Fibroblast of upper back skin (primary cell): ENCODE measurements at regions not wholly inside any gene's neighbourhood (a gene's known extent, or its start where the extent isn't known, plus 50 kb on each side); places are given as distances from the start of the nearest gene placed in this dataset.
"Not testable (repeated sequence)": the region's sequence is repeated elsewhere in the genome, so short reads cannot be mapped to it uniquely, and the experiment has no call there.

Experiments
- DNase-seq: peaks from one replicate; pipeline ENCODE4 v3.0.0-alpha.2; 2013

DNA sequence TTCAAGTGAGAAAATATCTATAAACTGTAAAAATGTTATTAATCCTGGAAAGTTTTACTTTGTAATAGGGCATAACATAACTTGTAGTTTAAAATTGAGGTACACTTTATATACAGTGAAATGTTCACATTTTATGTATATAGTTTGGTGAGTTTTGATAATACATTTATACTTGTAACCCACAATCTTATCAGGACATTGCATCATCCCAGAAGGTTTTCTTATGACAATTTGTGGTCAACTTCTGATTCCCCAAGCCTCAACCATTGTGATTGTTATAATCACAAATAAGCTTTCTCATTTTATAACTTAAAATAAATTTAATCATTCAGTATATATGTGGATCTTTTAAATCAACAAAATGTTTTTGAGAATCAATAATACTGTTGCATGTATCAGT is 151.1 kb downstream of the TFPI2 start:
- DNase-seq, result no peak

DNA sequence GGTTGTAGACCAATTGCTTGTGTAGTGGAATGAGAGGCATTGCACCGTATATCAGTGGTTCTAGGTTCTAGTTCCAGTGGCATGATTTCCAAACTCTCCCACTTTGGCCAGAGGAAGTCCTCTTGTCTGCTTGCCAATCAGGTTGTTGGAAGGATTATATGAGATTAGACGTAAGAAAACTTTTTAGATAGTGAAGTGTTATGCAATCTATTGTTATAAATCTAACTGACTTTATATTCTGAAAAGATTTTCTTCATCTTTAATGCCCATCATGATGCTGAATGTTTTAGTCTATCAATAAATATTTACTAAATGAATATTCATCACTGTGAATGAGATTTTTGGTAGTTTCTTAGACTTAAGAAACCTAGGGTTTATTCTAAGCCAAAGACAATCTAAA is 152.6 kb downstream of the TFPI2 start:
- DNase-seq, result no peak

DNA sequence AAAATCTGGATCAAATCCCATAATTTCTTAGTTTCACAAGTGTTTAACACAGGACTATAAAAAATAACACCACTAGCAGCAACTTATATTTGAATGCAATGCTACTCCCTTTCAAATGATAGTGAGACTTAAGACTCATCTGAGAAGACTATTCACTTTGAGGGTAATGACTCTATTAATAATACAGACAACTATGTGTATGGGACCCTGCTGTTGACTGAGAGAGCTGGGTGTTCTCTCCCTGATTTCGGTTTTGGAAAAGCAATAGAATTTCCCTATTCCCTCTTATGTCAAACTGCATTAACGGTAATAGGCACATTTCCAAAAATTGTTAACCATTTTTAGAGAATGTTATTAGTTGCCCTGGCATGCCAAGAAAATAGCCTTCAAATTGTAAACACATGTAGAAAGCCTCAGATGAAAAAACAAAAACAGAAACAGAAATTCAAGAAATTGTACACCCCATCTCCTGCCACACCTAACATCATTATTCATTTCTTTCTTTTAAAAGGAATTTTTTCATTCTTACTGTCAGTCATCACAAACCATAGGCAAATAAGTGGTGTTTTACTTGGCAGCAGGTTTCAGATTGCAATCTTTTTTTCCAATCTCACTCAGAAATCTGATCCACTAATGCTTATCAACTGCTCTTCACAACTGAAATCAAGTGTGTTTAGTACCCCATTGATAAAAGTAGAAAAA is 153.7 kb downstream of the TFPI2 start:
- DNase-seq, result no peak

DNA sequence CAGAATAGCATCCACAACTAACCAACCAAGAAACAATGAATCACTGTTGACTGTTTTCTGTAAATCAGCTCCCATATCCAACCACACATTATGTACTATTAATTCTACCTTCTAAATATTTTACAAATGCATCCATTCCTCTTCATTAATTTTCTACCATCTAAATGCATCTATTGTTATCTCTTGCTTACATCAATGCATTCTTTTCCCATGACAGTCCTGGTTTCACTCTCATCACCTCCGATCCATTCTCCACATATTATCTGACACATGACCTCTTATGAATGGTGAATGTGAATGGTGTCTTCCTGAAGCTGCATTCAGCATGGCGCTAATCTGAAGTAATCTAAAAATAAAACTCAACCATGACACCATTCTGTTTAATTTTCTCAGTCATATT is 153.8 kb upstream of the CALCR start:
- peak; percentile 6 for DNase-seq

DNA sequence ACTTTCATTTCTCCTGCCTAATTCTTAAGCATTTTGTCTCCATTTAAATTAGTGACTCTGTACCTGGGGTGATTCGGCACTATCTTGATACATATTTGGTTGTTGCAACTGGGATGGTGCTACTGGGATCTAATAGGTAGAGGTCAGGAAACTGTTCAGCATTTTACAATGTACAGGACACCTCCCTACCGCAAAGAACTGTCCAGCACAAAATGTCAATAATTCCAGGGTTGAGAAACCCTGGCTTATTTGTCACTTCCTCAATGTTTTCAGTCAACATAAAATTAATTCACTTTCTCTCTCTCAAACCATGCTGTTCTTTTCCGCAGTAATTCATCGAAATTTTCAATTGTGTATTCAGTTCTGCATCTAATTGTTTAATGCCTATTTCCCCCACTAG is 151.4 kb upstream of the CALCR start:
- no peak for DNase-seq

DNA sequence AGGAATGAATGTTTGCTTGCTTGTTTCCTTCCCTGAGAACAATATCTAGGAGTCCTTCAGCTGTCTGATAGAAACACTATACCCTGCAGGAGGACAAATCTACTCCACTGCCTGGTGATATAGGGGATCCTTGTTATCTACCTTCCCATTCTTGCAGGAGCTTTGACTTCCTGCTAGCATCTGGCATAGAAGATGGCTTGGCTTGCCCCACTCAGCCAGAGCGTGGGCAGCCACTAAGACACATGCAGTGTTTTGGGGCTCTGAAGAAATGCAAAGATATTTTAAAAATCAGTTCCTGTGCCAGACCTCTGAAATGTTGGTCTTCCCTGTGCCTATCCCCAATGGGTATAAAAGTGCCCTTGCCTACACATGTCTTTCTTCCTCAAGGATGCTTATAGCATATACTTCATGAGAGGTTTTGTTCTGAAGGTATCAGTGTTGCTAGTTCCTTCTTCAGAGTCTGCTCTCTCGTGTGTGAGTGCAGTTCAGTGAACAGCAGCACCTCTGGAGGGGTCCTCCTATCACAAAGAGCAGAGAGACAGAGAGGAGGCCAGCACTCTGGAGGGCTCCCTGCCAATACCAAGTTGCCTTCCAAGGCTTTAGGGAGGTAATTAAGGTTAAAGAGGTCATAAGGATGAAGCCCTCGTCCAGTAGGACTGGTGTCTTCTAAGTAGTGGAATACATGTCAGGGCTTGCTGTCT is 149.1 kb upstream of the CALCR start:
- no peak for DNase-seq

DNA sequence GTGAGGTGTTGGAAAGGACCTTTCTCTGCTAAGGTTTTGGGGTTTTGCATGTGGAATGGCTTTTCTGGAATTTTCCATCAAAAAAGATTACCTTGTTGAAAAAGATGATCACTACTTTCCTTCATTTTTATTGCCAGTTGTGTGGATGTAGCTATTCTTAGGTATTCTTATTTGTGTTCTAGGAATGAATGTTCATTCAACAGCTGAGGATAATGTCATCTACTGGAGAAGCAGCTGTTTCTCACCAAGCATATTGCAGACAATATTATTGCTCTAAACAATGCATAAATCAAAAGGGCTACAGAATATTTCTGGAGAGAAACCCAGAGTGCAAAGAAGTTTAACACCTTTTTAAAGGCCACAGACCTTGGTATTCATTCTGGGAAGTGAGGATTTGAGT is 145.6 kb upstream of the CALCR start:
- DNase-seq, result no peak

DNA sequence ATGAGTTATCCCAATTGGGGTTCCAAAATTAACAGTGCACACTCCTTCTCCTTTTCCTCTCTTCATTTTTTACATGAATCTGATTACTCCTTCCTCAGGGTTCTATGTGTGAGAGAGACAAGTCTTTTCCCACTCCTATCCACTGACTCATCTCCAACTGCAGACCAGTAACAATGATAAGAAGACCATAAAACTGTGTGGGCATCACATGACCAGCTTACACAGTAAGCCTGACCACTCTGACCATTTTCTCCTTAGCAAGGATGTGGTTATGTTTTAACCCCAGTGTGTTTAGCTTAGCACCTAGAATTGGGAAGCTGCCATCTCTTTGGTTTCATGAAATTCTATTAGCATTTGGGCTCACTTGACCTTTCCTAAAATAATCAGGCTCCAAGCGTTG is 145.0 kb upstream of the CALCR start:
- peak; percentile 69 for DNase-seq

DNA sequence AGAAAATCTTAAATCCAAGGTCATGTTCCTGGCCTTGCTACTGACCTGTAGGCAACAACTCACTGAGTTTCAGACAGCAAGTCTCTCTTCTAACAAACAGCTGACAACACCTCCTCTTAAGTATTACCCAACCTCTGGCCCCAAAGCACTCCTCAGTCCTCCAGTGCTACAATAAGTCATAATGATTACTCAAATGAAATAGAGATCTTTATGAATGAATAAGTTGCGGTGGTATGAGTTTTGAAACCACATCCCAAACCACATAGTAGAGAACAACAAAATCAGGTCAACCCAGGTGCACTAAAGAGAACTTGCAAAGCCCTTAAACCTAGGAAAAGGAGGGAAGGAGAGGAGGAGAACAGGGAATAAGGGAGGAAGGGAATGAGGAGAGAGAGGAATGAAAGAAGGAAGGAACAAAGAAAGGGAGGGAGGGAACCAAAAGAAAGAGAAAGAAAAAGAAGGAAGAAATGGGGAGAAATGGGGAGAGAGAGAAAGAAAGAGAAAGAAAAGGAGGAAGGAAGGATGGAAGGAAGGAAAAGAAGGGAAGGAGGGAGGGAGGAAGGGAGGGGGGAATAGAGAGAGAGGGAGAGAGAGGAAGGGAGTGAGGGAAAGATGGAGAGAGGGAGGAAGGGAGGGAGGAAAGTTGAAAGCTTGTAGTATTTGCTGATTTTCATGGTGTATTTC is 142.8 kb upstream of the CALCR start:
- peak; percentile 67 for DNase-seq

DNA sequence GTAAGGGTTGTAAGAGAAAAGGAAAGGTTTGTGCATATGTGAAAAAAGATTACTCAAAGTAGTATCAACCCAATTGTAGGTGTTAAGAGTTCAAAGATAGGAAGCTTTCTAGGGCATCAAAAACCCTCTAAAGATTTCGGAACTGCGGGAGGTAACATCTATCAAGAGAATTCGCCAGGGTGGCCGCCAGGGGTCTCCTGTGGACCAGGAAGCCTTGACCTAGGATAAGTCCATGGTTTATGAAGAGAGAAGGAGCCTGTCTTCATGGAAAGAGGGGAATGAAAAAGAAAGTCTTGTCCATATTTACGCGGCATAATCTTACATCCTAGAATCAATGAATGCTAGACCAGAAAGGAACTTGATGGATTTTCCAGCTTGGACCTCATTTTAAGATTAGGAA is 140.7 kb upstream of the CALCR start:
- peak; percentile 43 for DNase-seq

DNA sequence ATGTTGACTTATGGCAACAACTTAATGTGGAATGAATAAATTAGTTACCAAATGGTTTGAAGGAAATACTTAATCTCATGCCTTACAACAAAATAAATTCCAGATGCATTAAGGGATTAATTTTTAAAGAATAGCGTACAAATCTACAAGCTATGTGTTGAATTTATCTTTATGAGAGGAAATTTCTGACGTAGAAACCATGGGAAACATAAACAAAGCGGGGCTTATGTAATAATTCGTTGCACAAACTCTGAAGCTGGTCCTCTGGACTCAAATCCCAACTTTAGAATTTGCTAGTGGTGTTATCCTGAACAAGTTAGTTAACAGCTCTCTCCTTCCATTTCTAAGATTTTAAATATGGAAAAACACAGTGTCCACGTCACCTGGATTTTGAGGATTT is 137.4 kb upstream of the CALCR start:
- no peak for DNase-seq

DNA sequence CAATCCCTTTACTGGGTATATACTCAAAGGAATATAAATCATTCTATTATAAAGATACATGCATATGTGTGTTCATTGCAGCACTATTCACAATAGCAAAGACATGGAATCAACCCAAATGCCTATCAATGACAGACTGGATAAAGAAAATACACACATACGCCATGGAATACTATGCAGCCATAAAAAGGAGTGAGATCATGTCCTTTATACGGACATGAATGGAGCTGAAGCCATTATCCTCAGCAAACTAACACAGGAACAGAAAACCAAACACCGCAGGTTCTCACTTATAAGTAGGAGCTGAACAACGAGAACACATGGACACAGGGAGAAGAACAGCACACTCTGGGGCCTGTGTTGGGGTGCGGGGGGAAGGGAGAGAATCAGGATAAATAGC is 133.7 kb upstream of the CALCR start:
- DNase-seq, result not testable (repeated sequence)

DNA sequence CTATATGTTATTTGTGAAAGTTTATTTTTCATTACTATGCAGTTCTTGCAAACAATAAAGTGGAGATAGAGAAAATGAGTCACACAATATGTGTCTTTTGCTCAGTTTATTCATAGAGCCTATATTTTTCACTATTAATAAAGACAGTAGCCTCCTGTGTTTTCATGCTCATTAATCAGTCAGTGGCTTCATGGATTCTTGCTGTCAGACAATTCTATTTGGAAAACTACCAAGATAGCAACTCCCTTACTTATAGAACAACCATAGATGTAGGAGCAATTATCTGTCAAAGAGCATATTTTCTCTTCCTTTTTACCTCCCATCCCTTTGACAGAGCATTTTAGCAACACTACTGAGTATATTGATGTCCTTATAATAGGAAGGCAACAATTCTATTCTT is 132.7 kb upstream of the CALCR start:
- no peak for DNase-seq

DNA sequence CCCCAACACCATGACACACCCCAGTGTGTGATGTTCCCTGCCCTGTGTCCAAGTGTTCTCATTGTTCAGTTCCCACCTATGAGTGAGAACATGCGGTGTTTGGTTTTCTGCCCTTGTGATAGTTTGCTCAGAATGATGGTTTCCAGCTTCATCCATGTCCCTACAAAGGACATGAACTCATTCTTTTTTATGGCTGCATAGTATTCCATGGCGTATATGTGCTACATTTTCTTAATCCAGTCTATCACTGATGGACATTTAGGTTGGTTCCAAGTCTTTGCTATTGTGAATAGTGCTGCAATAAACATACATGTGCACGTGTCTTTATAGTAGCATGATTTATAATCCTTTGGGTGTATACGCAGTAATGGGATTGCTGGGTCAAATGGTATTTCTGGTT is 131.6 kb upstream of the CALCR start:
- DNase-seq, result not testable (repeated sequence)

DNA sequence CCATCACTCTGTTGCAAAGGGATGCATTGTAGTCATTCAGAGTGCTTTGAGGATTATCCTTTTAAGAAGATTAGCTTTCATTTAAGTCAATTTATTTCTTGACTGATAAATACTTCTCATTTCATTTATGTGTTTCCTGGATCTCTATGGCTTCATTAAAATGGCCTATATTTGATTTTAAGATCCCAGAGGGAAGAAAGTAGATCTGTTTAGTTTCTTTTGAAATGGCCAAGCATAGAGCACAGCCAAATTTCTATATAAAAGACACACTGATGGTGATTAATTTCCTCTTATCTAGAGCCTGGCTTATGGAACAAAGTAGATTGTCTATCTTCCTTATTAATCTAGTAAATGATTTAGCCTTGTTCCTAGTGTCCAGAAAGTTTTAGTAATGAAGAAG is 129.7 kb upstream of the CALCR start:
- no peak for DNase-seq

DNA sequence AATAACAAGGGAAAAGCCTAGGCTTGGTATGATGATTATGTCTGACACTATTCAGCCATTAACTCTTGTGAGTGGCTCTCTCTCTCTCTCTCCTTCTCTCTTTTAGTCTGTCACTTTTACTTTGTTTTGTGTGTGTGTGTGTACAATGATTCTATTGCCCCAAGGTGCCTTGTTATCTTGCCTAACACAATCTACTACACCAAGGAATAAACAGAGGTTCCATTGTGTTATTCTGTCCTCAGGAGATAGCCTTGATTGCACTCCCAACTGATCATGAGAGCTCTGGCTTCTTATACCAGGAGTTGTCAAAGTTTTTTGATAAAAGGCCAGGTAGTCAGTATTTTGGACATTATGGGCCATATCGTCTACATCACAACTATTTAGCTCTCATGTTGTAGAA is 123.4 kb upstream of the CALCR start:
- DNase-seq, result no peak

DNA sequence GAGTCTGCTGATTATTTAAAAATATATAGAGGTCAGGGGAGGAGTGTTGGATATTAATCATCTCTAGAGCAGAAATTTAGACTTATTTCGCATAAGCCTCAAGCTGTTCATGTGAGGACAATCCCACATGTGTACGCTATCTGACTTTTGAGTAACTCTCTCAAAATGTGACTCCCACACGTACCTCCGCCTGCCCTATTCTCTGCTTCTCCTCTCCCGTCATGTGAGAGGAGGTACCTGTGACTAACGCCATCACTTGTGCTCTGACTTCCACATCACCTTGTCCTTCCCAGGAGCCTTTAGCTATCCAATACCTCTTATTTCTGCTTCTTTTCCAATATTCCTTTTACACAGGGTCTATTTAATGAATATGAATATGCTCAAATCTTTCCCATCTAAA is 119.3 kb upstream of the CALCR start:
- DNase-seq, result no peak

DNA sequence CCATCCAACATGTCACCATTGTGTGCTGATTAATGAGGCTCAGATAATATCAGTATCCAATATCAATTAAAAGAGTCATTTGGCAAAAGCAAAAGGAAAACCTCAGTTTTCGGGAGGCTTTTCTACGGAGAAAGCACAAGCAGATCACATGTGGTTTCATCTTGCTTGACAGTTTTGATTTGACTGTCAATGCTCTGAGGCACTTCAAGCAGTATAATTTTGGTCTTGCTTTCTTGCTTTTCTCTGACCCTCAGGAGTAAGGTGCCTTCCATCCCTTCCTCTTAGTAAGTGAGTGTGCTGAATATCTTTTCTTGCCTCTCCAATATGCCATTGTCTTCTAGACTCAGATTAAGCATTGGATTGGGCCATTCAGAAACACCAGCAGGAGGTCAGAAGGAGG is 115.5 kb upstream of the CALCR start:
- DNase-seq, result no peak

DNA sequence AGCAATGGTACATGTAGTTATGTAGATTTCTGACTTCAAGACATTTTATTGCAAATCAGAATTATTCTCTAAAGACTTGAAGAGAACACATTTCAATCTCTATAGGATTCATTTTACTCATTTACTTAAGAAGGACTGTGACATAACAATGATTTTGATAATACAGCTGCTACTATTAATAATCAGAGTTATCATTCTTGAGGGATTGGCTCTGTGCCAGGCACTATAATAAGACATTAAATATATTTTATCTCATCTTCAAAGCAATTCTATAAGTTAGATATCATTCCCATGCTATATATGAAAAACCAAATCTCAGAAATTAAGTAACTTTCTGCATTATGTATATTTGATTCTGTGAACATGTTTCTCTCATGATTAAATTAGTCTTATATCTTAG is 103.7 kb upstream of the CALCR start:
- DNase-seq, result no peak

DNA sequence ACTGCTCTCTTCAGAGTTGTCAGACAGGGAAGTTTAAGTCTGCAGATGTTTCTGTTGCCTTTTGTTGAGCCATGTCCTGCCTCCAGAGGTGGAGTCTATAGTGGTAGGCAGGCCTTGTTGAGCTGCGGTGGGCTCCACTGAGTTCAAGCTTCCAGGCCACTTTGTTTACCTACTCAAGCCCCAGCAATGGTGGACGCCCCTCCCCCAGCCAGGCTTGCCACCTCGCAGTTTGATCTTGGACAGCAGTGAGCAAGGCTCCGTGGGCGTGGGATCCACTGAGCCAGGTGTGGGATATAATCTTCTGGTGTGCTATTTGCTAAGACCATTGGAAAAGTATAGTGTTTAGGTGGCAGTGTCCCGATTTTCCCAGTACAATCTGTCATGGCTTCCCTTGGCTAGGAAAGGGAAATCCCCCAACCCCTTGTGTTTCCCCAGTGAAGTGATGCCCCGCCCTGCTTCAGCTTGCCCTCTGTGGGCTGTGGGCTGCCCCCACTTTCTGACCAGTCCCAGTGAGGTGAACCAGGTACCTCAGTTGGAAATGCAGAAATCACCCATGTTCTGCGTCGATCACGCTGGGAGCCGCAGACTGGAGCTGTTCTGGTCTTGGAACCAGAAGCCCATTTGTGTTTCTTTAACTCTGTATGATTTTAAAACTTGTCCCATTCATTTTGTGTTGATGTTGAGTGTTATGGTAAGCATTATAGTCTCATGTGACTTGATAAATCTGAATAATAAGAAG is 89.2 kb upstream of the CALCR start:
- no peak for DNase-seq

DNA sequence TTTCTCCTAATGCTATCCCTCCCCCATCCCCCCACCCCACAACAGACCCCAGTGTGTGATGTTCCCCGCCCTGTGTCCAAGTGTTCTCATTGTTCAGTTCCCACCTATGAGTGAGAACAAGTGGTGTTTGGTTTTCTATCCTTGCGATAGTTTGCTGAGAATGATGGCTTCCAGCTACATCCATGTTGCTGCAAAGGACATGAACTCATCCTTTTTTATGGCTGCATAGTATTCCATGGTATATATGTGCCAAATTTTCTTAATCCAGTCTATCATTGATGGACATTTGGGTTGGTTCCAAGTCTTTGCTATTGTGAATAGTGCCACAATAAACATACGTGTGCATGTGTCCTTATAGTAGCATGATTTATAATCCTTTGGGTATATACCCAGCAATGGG is 83.6 kb upstream of the CALCR start:
- DNase-seq, result not testable (repeated sequence)

DNA sequence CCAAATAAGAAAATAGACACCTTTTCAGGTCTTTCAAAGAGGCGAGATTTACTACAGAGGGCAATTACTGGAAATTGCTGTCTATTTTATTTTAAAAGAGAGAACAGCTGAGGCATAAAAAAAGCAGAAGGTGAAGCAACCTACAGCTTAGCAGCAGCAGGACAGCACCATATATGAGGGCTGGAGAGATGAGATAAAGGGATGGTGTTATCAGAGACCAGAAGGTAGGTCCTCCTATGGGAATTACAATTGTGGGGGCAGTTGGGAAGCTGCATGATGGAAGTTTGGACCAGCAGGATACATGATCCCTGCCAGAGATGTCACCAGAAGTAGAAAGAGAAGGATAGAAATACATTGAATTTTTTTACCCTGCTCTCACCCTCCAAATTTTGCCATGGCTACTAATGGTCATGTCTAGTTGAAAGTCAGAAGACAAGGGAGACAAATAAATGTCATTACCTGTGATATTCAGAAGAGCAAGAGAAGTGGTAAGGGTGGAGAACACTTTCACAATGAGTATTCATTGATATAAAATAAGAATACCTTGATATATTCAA is 77.2 kb upstream of the CALCR start:
- no peak for DNase-seq

DNA sequence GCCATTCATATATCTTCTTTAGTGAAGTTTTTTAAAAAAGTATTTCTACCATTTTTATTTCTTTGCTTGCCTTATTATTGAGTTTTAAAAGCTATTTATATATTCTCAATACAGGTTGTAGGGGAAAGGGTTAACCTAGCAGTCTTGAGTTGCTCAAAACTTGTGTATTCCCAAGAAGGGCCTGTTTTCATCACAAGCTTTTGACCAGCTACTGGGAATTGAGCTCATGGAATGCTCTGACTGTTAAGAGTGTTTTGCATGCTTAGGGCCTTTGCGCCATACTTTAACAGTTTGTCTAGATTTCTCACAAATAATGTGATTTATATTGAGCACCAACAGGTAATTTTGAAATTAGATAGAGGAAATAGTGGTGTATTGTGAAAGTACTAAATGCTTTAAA is 72.0 kb upstream of the CALCR start:
- no peak for DNase-seq
